K562 (cell line): ENCODE measurements at regions not wholly inside any gene's neighbourhood (a gene's known extent, or its start where the extent isn't known, plus 50 kb on each side); places are given as distances from the start of the nearest gene placed in this dataset.

Experiments used
- AFF4 ChIP-seq: sonication (generic); formaldehyde crosslinking; IDR thresholded peaks from 2 replicates; pipeline ENCODE4 v1.8.0; 2023; ENCODE audit warnings: mild to moderate bottlenecking, missing genetic modification reagents
- CC2D1A ChIP-seq: fragments of 450-650 bp; IDR thresholded peaks from 2 replicates; pipeline ENCODE4 v1.6.1; 2017; ENCODE audit warnings: mild to moderate bottlenecking
- CTCF ChIP-seq, 3 experiments: IDR thresholded peaks in 2 of 3; conservative IDR thresholded peaks in 1 of 3; 2 replicates each; pipeline ENCODE4 v1.5.1; 2011 to 2012; ENCODE audit warnings: low read length in 3 of 3, mild to moderate bottlenecking in 3 of 3, control low read depth in 2 of 3, improper control_type of control experiment in 1 of 3, inconsistent platforms in 1 of 3, low read depth in 1 of 3, mixed read lengths in 1 of 3, moderate library complexity in 1 of 3; ENCODE audit not compliant: insufficient read depth in 2 of 3
- POLR2A ChIP-seq: fragments of 450-650 bp; conservative IDR thresholded peaks from 2 replicates; pipeline ENCODE4 v1.6.1; 2016
- POLR2AphosphoS5 ChIP-seq: IDR thresholded peaks from 2 replicates; pipeline ENCODE4 v1.6.1; 2011; ENCODE audit warnings: mild to moderate bottlenecking, low read depth, low read length, moderate library complexity; ENCODE audit not compliant: control insufficient read depth, insufficient read depth
- RCOR1 ChIP-seq, 2 experiments: IDR thresholded peaks; 2 replicates each; pipeline ENCODE4 v1.6.1; 2012; ENCODE audit warnings: low read depth in 2 of 2, low read length in 2 of 2, borderline replicate concordance in 1 of 2, improper control_type of control experiment in 1 of 2
- SP1 ChIP-seq: sonication (generic); formaldehyde crosslinking; IDR thresholded peaks from 2 replicates; pipeline ENCODE4 v1.8.1; 2022; ENCODE audit warnings: mild to moderate bottlenecking, missing genetic modification reagents
- TBL1XR1 ChIP-seq, 2 experiments: IDR thresholded peaks; 2 replicates each; pipeline ENCODE4 v1.6.1; 2012; ENCODE audit warnings: improper control_type of control experiment in 2 of 2, low read length in 2 of 2, mild to moderate bottlenecking in 1 of 2
- ZC3H4 ChIP-seq: sonication (generic); formaldehyde crosslinking; IDR thresholded peaks from 2 replicates; pipeline ENCODE4 v1.9.0; 2021; ENCODE audit warnings: missing genetic modification reagents, borderline replicate concordance
- ZFX ChIP-seq: sonication (generic); formaldehyde crosslinking; IDR thresholded peaks from 2 replicates; pipeline ENCODE4 v1.8.0; 2022; ENCODE audit warnings: mild to moderate bottlenecking, missing genetic modification reagents, moderate library complexity

DNA sequence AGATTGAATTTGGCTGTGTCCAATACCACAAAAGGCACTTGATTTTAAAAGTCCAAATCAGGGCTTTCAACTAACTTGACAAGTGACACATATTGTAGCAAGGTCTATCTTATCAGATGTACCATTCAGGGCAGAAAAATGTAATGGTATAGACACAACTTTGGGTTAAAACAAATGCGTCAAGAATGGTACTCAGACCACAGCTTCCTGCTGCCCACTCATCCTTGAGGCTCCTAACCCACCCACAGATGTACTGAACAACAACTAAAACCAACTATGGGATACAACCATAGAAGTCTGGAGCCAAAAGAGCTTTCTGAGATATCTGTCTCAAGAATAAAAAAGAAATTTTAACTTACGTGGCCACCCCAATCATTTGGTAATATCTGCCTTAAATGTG is 105.2 kb downstream of the RBM43 start:
- TF ChIP-seq CTCF (IDR thresholded peaks at IDR 0.05 in 2 of 3, conservative IDR thresholded peaks at IDR 0.05 in 1 of 3; ENCODE audit: insufficient read depth in 2 of 3, low read depth in 1 of 3, low read length in 3 of 3), result no peak
- no peak for TF ChIP-seq TBL1XR1 (IDR thresholded peaks at IDR 0.05; ENCODE audit: low read length in 2 of 2)
- no peak for TF ChIP-seq ZC3H4 (CRISPR knock-in tag)
- no peak for TF ChIP-seq ZFX (CRISPR knock-in tag)
- TF ChIP-seq CC2D1A, result no peak
- no peak for TF ChIP-seq POLR2A
- TF ChIP-seq POLR2AphosphoS5, result no peak
- no peak for TF ChIP-seq AFF4 (CRISPR knock-in tag)
- no peak for TF ChIP-seq SP1
- no peak for TF ChIP-seq RCOR1 (IDR thresholded peaks at IDR 0.05; ENCODE audit: borderline replicate concordance in 1 of 2, low read depth in 2 of 2, low read length in 2 of 2)
